Gastrocnemius medialis (tissue), 4 donors: ENCODE measurements at regions not wholly inside any gene's neighbourhood (a gene's known extent, or its start where the extent isn't known, plus 50 kb on each side); places are given as distances from the start of the nearest gene placed in this dataset.

Experiments used
- ATAC-seq, 2 donors: fragments of 150-250 bp; one replicate each; pipeline ENCODE4 v1.9.1; 2016
- DNase-seq, 2 donors: peaks; one replicate each; pipeline ENCODE4 v3.0.0-alpha.2; 2019
- H3K27ac ChIP-seq, 4 donors: fragments of 200-600 bp; sonication (generic); 1 replicate in 1 of 4; 2 replicates in 3 of 4; pipeline ENCODE4 v1.5.1; 2016 to 2018; ENCODE audit warnings: mild to moderate bottlenecking in 2 of 4, moderate library complexity in 1 of 4
- H3K27me3 ChIP-seq, 3 donors: fragments of 200-600 bp; sonication (generic) in 2 of 3; 1 replicate in 1 of 3; 2 replicates in 2 of 3; pipeline versions ENCODE4 v1.5.1 to v1.6.0; 2016 to 2019; ENCODE audit warnings: mild to moderate bottlenecking in 1 of 3, moderate library complexity in 1 of 3
- H3K36me3 ChIP-seq, 2 donors: fragments of 200-600 bp; sonication (generic) in 1 of 2; one replicate each; pipeline ENCODE4 v1.5.1; 2017 to 2018
- H3K4me1 ChIP-seq, 2 donors: fragments of 200-600 bp; sonication (generic) in 1 of 2; one replicate each; pipeline ENCODE4 v1.5.1; 2016 to 2017; ENCODE audit warnings: mild to moderate bottlenecking in 2 of 2
- H3K4me3 ChIP-seq, 4 donors: fragments of 200-600 bp; sonication (generic) in 3 of 4; 1 replicate in 1 of 4; 2 replicates in 3 of 4; pipeline ENCODE4 v1.5.1; 2016 to 2019; ENCODE audit warnings: mild to moderate bottlenecking in 2 of 4
- H3K9me3 ChIP-seq, 3 donors: fragments of 200-600 bp; sonication (generic) in 2 of 3; 1 replicate in 1 of 3; 2 replicates in 2 of 3; pipeline ENCODE4 v1.5.1; 2016 to 2019
- CTCF ChIP-seq, 5 experiments: fragments of 450-650 bp in 3 of 5; fragments of 200-600 bp in 2 of 5; sonication (generic) in 2 of 5; IDR thresholded peaks in 4 of 5; conservative IDR thresholded peaks in 1 of 5; 1 replicate in 4 of 5; 2 replicates in 1 of 5; pipeline ENCODE4 v1.5.1; 2016 to 2019; ENCODE audit warnings: antibody characterized with exemption in 5 of 5, mild to moderate bottlenecking in 3 of 5, moderate library complexity in 3 of 5
- POLR2A ChIP-seq, 2 donors: fragments of 450-650 bp; IDR thresholded peaks; one replicate each; pipeline ENCODE4 v1.6.1; 2017; ENCODE audit warnings: antibody characterized with exemption in 2 of 2, mild to moderate bottlenecking in 2 of 2, moderate library complexity in 2 of 2
- in situ Hi-C, 4 donors: fragments of 200-750 bp; cut with MboI; loops; one replicate each; pipeline versions ENCODE4 v1.15.0 to v1.8.0; 2017; ENCODE audit warnings: low sequenced_read_pairs in 4 of 4
- intact Hi-C: fragments of 100-400 bp; cut with DNase I; formaldehyde crosslinking; loops from one replicate; pipeline ENCODE4 v1.15.1; 2023; ENCODE audit warnings: low total_unique reads

DNA sequence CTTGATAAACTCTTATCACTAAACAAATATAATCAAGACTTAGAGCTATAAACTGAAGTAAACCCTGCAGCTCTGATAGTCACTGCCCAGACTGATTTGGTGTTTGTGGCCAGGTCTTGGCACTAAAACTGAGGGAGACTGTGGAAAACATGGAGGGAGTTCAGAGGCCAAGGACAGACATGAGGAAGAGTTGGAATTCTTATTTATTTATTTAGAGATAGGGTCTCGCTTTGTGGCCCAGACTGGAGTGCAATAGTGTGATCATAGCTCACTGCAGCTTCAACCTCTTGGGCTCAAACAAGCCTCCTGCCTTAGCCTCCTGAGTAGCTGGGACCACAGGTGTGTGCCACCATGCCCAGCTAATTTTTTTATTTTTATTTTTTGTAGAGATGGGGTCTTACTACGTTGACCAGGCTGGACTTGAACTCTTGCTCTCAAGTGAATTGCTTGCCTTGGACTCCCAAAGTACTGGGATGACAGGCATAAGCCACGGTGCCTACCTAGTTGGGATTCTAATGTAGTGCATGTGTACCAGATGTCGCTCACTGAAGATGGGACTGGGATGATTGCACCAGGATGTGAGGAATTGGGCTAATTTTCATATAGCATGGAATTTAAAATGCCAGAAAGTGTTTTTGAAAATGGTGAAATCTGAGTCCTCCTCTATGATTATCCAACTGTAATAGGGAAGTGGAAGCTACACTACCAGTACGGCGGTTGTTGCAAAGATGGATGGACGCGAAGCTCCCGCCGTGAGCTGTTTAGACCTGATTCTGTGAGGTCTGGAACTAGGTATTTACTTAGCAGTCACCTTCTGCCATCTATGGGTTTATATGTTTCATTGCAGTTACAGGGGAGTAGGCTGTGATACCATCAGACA lies 52.7 kb upstream of the CTLA4 start:
- intact Hi-C loops (loop anchor here (1.0 to 5.0 kb wide), 3 partner anchors 73 to 578 kb away; partner anchors contain the start of gene CYP20A1), in situ Hi-C loops (loop anchor here in 3 of 4 donors (10.0 to 25.0 kb wide), 5 partner anchors 160 to 578 kb away; partner anchors contain the start of gene CYP20A1 (in 2 of the 3))
- H3K36me3 ChIP-seq: no peaks in the 10 kb centered on the region
- H3K4me3 ChIP-seq: no peak overlapping the region
- ATAC-seq (peak; percentile 77 to 79), DNase-seq (peak; percentile 27 to 40)
- no peaks in the 10 kb centered on the region for H3K27me3 ChIP-seq
- no peaks in the 10 kb centered on the region for H3K9me3 ChIP-seq
- no peak overlapping the region for H3K27ac ChIP-seq
- peak; percentile 59 to 85 (median 76) for TF ChIP-seq CTCF (IDR thresholded peaks at IDR 0.05 in 4 of 5, conservative IDR thresholded peaks at IDR 0.05 in 1 of 5)
- TF ChIP-seq POLR2A (IDR thresholded peaks at IDR 0.05): no peak
- peaks cover 9 to 35% of the 10 kb centered on the region in 2 donors for H3K4me1 ChIP-seq

DNA sequence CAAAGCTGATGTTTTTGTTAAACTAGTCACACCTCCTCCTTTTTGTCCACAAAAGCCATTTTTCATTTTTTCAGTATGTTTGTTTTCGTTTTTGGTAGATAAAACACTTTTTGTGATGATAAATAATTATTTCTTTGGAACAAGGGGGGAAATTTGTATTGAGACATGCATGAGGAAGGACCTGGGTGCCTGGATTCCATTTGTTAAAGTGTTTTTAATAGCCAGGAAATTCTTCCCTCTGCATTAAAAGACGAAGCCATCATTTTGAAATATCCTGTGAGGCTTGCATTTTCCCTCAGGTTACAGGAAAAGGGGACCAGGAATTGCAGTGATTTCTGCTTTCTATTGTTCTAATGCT lies 52.1 kb upstream of the CTLA4 start:
- Histone ChIP-seq H3K27ac (peak overlapping the region in 1 of 4 donors; percentile 28), H3K4me1 (peaks cover 9 to 35% of the 10 kb centered on the region in 2 donors), H3K27me3 (no peaks in the 10 kb centered on the region), H3K9me3 (no peaks in the 10 kb centered on the region), H3K4me3 (no peak overlapping the region), H3K36me3 (no peaks in the 10 kb centered on the region)
- ATAC-seq: no peak
- intact Hi-C loops: loop anchor here (1.0 to 5.0 kb wide), 3 partner anchors 73 to 578 kb away; partner anchors contain the start of gene CYP20A1
- no peak for DNase-seq
- TF ChIP-seq POLR2A (IDR thresholded peaks at IDR 0.05) (no peak), CTCF (IDR thresholded peaks at IDR 0.05 in 4 of 5, conservative IDR thresholded peaks at IDR 0.05 in 1 of 5) (no peak)
- in situ Hi-C loops: loop anchor here in 3 of 4 donors (10.0 to 25.0 kb wide), 5 partner anchors 161 to 578 kb away; partner anchors contain the start of gene CYP20A1 (in 2 of the 3)

- Histone ChIP-seq H3K4me1 (peaks cover 9 to 35% of the 10 kb centered on the region in 2 donors), H3K27ac (peak overlapping the region in 2 of 4 donors; percentile 22 to 61), H3K9me3 (no peaks in the 10 kb centered on the region), H3K36me3 (no peaks in the 10 kb centered on the region), H3K27me3 (no peaks in the 10 kb centered on the region), H3K4me3 (no peak overlapping the region)
- intact Hi-C loops: loop anchor here (5.0 kb wide), 2 partner anchors 75 to 580 kb away; partner anchors contain the start of gene CYP20A1
- in situ Hi-C loops: loop anchor here in 3 of 4 donors (10.0 to 25.0 kb wide), 5 partner anchors 162 to 580 kb away; partner anchors contain the start of gene CYP20A1 (in 2 of the 3)
- TF ChIP-seq POLR2A (IDR thresholded peaks at IDR 0.05): no peak
- ATAC-seq (peak; percentile 85 to 88), DNase-seq (peak; percentile 50 to 64)
These were observed 50.4 kb upstream of the CTLA4 start for GRCh38 chr2:203817147-203817546.
